ENCODE measurements at regions not wholly inside any gene's neighbourhood (a gene's known extent, or its start where the extent isn't known, plus 50 kb on each side); places are given as distances from the start of the nearest gene placed in this dataset.
"Not testable (repeated sequence)": the region's sequence is repeated elsewhere in the genome, so short reads cannot be mapped to it uniquely, and the experiment has no call there.

DNA sequence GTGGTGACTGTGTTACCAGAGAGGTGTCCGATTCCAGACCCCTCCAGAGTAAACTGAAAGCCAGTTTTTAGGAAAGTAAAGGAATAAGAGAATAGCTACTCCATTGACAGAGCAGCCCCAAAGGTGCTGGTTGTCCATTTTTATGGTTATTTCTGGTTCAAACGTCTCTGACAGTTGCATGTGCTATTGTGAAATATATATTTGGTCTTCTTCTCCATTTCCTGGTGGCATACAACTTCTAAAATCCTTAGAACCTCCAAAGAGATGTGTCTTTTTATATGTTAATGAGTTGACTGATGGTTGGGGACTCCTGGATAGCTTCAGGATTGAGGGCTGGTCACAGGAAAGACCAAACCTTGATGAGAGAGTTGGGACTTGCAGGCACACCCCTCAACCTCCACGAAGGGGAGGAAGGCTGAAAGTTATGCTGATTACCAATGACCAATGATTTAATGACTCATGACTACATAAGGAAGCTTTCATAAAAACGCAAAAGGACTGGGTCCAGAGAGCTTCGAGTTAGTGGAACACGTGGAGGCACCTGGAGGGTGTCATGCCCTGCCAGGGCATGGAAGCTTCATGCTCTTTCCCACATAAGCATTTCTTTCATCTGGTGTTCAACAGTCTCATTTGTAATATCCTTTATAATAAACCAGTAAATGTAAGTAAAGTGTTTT lies 100.7 kb downstream of the SLC16A1 start:
- intact Hi-C loops (cut with DNase I) = no loop called here

DNA sequence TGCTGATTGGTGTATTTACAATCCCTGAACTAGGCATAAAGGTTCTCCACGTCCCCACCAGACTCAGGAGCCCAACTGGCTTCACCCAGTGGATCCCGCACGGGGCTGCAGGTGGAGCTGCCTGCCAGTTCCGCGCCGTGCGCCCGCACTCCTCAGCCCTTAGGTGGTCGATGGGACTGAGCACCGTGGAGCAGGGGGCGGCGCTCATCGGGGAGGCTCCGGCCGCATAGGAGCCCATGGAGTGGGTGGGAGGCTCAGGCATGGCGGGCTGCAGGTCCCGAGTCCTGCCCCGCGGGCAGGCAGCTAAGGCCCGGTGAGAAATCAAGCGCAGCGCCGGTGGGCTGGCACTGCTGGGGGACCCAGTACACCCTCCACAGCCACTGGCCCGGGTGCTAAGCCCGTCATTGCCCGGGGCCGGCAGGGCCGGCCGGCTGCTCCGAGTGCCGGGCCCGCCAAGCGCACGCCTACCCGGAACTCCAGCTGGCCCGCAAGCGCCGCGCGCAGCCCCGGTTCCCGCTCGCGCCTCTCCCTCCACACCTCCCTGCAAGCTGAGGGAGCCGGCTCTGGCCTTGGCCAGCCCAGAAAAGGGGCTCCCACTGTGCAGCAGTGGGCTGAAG lies 101.5 kb downstream of the SLC16A1 start:
- intact Hi-C loops (cut with DNase I); H3K27ac ChIP-seq; H3K4me1 ChIP-seq; H3K36me3 ChIP-seq; H3K9me3 ChIP-seq; DNase-seq (ENCODE audit: low spot score in 2 of 2); H3K27me3 ChIP-seq: not testable (repeated sequence)
- H3K4me3 ChIP-seq = peak overlapping the region; percentile 30 to 51

More for the DNA sequence above, 100.7 kb downstream of the SLC16A1 start:
- Histone ChIP-seq H3K36me3 (no peaks in the 10 kb centered on the region), H3K4me1 (no peaks in the 10 kb centered on the region), H3K27ac (no peak overlapping the region), H3K27me3 (no peaks in the 10 kb centered on the region), H3K4me3 (peak overlapping the region in 1 of 2 donors; percentile 51), H3K9me3 (no peaks in the 10 kb centered on the region)
- TF ChIP-seq, protein P1, sequence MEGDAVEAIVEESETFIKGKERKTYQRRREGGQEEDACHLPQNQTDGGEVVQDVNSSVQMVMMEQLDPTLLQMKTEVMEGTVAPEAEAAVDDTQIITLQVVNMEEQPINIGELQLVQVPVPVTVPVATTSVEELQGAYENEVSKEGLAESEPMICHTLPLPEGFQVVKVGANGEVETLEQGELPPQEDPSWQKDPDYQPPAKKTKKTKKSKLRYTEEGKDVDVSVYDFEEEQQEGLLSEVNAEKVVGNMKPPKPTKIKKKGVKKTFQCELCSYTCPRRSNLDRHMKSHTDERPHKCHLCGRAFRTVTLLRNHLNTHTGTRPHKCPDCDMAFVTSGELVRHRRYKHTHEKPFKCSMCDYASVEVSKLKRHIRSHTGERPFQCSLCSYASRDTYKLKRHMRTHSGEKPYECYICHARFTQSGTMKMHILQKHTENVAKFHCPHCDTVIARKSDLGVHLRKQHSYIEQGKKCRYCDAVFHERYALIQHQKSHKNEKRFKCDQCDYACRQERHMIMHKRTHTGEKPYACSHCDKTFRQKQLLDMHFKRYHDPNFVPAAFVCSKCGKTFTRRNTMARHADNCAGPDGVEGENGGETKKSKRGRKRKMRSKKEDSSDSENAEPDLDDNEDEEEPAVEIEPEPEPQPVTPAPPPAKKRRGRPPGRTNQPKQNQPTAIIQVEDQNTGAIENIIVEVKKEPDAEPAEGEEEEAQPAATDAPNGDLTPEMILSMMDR (IDR thresholded peaks at IDR 0.05) = no peak
- DNase-seq (ENCODE audit: low spot score in 2 of 2) = no peak

DNA sequence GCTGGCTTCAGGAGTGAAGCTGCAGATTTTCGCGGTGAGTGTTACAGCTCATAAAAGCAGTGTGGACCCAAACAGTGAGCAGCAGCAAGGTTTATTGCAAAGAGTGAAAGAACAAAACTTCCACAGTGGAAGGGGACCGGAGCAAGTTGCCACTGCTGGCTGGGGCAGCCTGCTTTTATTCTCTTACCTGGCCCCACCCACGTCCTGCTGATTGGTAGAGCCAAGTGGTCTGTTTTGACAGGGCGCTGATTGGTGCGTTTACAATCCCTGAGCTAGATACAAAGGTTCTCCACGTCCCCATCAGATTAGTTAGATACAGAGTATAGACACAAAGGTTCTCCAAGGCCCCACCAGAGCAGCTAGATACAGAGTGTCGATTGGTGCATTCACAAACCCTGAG lies 102.1 kb downstream of the SLC16A1 start:
- intact Hi-C loops (cut with DNase I); DNase-seq (ENCODE audit: low spot score in 2 of 2); H3K27ac ChIP-seq; H3K4me3 ChIP-seq; H3K27me3 ChIP-seq; H3K9me3 ChIP-seq; H3K4me1 ChIP-seq; H3K36me3 ChIP-seq: not testable (repeated sequence)

DNA sequence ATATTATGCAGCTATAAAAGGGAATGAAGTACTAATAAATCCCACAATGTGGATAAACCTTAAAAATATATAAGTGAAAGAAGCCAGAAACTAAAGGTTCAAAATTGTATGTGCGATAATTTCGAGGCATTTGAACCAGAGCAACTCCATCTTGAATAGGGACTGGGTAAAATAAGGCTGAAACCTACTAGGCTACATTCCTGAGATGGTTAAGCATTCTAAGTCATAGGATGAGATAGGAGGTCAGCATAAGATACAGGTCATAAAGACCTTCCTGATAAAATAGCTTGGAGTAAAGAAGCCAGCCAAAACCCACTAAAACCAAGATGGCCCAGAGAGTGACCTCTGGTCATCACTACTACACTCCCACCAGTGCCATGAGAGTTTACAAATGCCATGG lies 103.1 kb downstream of the SLC16A1 start:
- no peak for DNase-seq (ENCODE audit: low spot score in 2 of 2)
- Histone ChIP-seq H3K9me3 (no peaks in the 10 kb centered on the region), H3K4me1 (no peaks in the 10 kb centered on the region), H3K36me3 (no peaks in the 10 kb centered on the region), H3K27ac (no peak overlapping the region), H3K4me3 (no peak overlapping the region), H3K27me3 (no peaks in the 10 kb centered on the region)
- intact Hi-C loops (cut with DNase I) = no loop called here
- TF ChIP-seq, protein P1 (IDR thresholded peaks at IDR 0.05) = no peak

DNA sequence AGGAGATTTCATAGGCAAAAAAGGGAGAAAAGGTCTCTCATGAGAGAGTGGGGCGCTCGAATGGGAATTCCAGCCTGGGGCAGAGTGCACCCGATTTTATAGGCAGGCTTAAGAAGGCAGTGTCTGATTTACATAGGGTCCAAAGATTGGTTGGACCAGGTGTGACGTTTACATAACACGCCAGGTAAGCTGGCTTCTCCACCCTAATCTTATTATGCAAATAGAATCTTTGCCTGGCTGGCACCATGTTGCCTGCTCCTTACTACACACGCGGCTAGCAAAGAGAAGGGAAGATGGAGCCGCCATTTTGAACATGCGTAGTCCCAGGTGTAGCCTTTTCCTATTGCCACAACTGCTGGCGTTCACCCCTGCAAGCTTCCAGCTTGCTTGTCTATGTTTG lies 103.7 kb downstream of the SLC16A1 start:
- no peak overlapping the region for H3K4me3 ChIP-seq
- H3K27ac ChIP-seq = no peak overlapping the region
- no peaks in the 10 kb centered on the region for H3K36me3 ChIP-seq
- no peaks in the 10 kb centered on the region for H3K4me1 ChIP-seq
- TF ChIP-seq, protein P1 (IDR thresholded peaks at IDR 0.05) = no peak
- intact Hi-C loops (cut with DNase I) = no loop called here
- H3K27me3 ChIP-seq = no peaks in the 10 kb centered on the region
- DNase-seq (ENCODE audit: low spot score in 2 of 2) = no peak
- H3K9me3 ChIP-seq = no peaks in the 10 kb centered on the region

DNA sequence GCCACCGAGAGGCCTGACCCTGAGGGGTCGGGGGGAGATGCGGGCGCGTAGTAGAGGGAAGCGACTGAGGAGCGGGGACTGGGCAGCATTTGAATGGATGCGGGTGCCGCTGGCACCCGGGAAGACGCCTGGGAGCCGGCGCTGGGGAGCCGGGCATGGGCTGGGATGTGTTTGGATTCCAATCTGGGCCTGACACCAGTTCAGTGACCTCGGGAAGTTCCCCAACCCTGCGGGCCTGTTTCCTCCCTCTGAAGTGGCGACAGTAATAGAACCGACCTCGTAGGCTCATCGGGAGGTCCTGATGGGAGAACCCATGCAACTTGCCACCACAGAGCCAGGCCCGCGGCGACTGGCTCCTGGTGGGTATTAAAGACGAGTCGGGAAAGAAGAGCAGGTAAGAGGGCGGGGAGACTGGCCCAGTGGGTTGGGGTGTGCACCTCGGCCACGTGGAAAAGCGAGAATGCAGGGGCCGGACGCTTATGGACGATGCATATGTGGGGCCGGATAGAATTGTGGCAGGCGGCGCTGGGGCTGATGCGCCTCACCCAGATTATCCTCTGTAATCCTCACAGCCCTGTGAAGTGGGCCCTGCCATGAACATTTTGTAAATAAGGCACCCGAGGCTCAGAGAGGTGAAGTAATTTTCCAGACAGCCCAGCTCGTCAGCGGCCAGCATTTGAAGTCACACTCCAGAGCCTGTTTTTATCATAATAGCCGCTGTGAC lies 105.8 kb downstream of the SLC16A1 start:
- Histone ChIP-seq H3K27me3 (no peaks in the 10 kb centered on the region), H3K4me1 (no peaks in the 10 kb centered on the region), H3K9me3 (no peaks in the 10 kb centered on the region), H3K27ac (no peak overlapping the region), H3K36me3 (no peaks in the 10 kb centered on the region), H3K4me3 (peak overlapping the region; percentile 47 to 55)
- no peak for DNase-seq (ENCODE audit: low spot score in 2 of 2)
- intact Hi-C loops (cut with DNase I) = no loop called here
- TF ChIP-seq, protein P1 (IDR thresholded peaks at IDR 0.05) = no peak

Measured in ascending aorta (tissue), 2 donors.